Stromal cell of bone marrow (primary cell): ENCODE measurements at regions not wholly inside any gene's neighbourhood (a gene's known extent, or its start where the extent isn't known, plus 50 kb on each side); places are given as distances from the start of the nearest gene placed in this dataset.
A peak's percentile ranks its signal among the peaks of the same experiment; 100 is the strongest.

Source experiments
- DNase-seq: peaks from one replicate; pipeline ENCODE4 v3.0.0-alpha.2; 2012; ENCODE audit warnings: low read depth

- DNase-seq = peak; percentile 33
These were observed 156.2 kb downstream of the MELK start for GRCh38 chr9:36728651-36729520.

- no peak for DNase-seq
These were observed 157.2 kb downstream of the MELK start for GRCh38 chr9:36729906-36730305.

- DNase-seq = no peak
These were observed 157.7 kb downstream of the MELK start for GRCh38 chr9:36730414-36730813.

- no peak for DNase-seq
These were observed 158.6 kb downstream of the MELK start for GRCh38 chr9:36731068-36731956.

- DNase-seq = no peak
These were observed 162.0 kb downstream of the MELK start for GRCh38 chr9:36734737-36735136.

- DNase-seq = no peak
These were observed 164.0 kb downstream of the MELK start for GRCh38 chr9:36736648-36737047.

GRCh38 chr9:36738318-36738976, 165.8 kb downstream of the MELK start:
- peak; percentile 33 for DNase-seq

- DNase-seq = no peak
These were observed 166.8 kb downstream of the MELK start for GRCh38 chr9:36739373-36740116.

- no peak for DNase-seq
These were observed 169.6 kb downstream of the MELK start for GRCh38 chr9:36742264-36742663.

- no peak for DNase-seq
These were observed 172.0 kb downstream of the MELK start for GRCh38 chr9:36744678-36745077.

GRCh38 chr9:36745977-36746376, 173.3 kb downstream of the MELK start:
- DNase-seq = no peak

- no peak for DNase-seq
These were observed 173.7 kb downstream of the MELK start for GRCh38 chr9:36746415-36746814.

GRCh38 chr9:36748322-36748899, 175.7 kb downstream of the MELK start:
- peak; percentile 15 for DNase-seq

GRCh38 chr9:36749461-36749860, 176.8 kb downstream of the MELK start:
- DNase-seq = no peak

- DNase-seq = no peak
These were observed 177.9 kb downstream of the MELK start for GRCh38 chr9:36750630-36751029.

- no peak for DNase-seq
These were observed 182.3 kb downstream of the MELK start for GRCh38 chr9:36755019-36755418.

GRCh38 chr9:36759141-36759540, 186.4 kb downstream of the MELK start:
- no peak for DNase-seq

- DNase-seq = no peak
These were observed 187.3 kb downstream of the MELK start for GRCh38 chr9:36759976-36760375.

- DNase-seq = no peak
These were observed 188.1 kb downstream of the MELK start for GRCh38 chr9:36760667-36761420.

GRCh38 chr9:36762958-36763357, 190.3 kb downstream of the MELK start:
- no peak for DNase-seq

GRCh38 chr9:36763778-36764177, 191.1 kb downstream of the MELK start:
- DNase-seq = no peak
